ENCODE measurements at regions not wholly inside any gene's neighbourhood (a gene's known extent, or its start where the extent isn't known, plus 50 kb on each side); places are given as distances from the start of the nearest gene placed in this dataset.

DNA sequence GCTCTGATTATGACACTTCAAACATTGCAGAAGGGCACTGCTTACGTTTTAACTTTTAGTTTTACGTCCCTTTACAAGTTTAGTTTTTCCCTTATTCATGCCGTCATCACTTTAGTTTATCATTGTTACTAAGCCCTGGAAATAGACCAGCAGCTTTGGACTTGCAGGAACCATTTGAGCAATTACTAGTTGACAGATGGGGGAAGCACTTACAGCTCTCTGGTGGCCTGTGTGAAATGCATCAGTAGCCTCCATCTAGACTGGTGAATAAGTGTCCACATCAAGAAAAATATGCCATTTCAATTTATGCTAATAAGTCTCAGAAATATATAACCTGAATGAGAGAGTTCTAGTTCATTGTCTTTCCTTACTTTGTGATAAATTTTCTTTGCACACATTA, 194.9 kb upstream of the GRM3 start:
- TF ChIP-seq, protein P1, sequence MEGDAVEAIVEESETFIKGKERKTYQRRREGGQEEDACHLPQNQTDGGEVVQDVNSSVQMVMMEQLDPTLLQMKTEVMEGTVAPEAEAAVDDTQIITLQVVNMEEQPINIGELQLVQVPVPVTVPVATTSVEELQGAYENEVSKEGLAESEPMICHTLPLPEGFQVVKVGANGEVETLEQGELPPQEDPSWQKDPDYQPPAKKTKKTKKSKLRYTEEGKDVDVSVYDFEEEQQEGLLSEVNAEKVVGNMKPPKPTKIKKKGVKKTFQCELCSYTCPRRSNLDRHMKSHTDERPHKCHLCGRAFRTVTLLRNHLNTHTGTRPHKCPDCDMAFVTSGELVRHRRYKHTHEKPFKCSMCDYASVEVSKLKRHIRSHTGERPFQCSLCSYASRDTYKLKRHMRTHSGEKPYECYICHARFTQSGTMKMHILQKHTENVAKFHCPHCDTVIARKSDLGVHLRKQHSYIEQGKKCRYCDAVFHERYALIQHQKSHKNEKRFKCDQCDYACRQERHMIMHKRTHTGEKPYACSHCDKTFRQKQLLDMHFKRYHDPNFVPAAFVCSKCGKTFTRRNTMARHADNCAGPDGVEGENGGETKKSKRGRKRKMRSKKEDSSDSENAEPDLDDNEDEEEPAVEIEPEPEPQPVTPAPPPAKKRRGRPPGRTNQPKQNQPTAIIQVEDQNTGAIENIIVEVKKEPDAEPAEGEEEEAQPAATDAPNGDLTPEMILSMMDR (IDR thresholded peaks at IDR 0.05), result no peak
- TF ChIP-seq POLR2AphosphoS5 (IDR thresholded peaks at IDR 0.05) (no peak), EP300 (IDR thresholded peaks at IDR 0.05) (no peak)
